Right atrium auricular region (tissue), 2 donors: ENCODE measurements at regions not wholly inside any gene's neighbourhood (a gene's known extent, or its start where the extent isn't known, plus 50 kb on each side); places are given as distances from the start of the nearest gene placed in this dataset.

Source experiments
- DNase-seq: peaks from one replicate; pipeline ENCODE4 v3.0.0-alpha.2; 2019; ENCODE audit warnings: low spot score
- H3K27ac ChIP-seq, 2 donors: fragments of 200-600 bp; sonication (generic); 1 replicate in 1 of 2; 2 replicates in 1 of 2; pipeline ENCODE4 v1.5.1; 2016 to 2019
- H3K27me3 ChIP-seq, 2 donors: fragments of 200-600 bp; sonication (generic); one replicate each; pipeline versions ENCODE4 v1.5.1 to v1.6.0; 2017 to 2019
- H3K36me3 ChIP-seq: fragments of 200-600 bp; sonication (generic); one replicate; pipeline ENCODE4 v1.5.1; 2016
- H3K4me1 ChIP-seq, 2 donors: fragments of 200-600 bp; sonication (generic); one replicate each; pipeline versions ENCODE4 v1.5.1 to v1.6.0; 2017 to 2019
- H3K4me3 ChIP-seq, 2 donors: fragments of 200-600 bp; sonication (generic); 1 replicate in 1 of 2; 2 replicates in 1 of 2; pipeline ENCODE4 v1.5.1; 2017 to 2019; ENCODE audit warnings: mild to moderate bottlenecking in 1 of 2, moderate library complexity in 1 of 2
- H3K9me3 ChIP-seq, 2 donors: fragments of 200-600 bp; sonication (generic); one replicate each; pipeline ENCODE4 v1.5.1; 2019
- CTCF ChIP-seq, 2 donors: fragments of 200-600 bp; sonication (generic); IDR thresholded peaks; one replicate each; pipeline ENCODE4 v1.5.1; 2019; ENCODE audit warnings: antibody characterized with exemption in 2 of 2

- no peak for TF ChIP-seq CTCF (IDR thresholded peaks at IDR 0.05)
- Histone ChIP-seq H3K9me3 (no peaks in the 10 kb centered on the region), H3K27me3 (no peaks in the 10 kb centered on the region), H3K4me1 (peaks cover 0 to 7% of the 10 kb centered on the region in 2 donors), H3K36me3 (no peaks in the 10 kb centered on the region), H3K4me3 (no peak overlapping the region), H3K27ac (no peak overlapping the region)
- no peak for DNase-seq
Observed at GRCh38 chr2:121038891-121039616, 245.9 kb downstream of the TFCP2L1 start.

- no peak for TF ChIP-seq CTCF (IDR thresholded peaks at IDR 0.05)
- no peaks in the 10 kb centered on the region for H3K9me3 ChIP-seq
Observed at GRCh38 chr2:121039679-121040078, 245.3 kb downstream of the TFCP2L1 start.

GRCh38 chr2:121041516-121041915, 243.5 kb downstream of the TFCP2L1 start:
- Histone ChIP-seq H3K4me1 (peaks cover 0 to 7% of the 10 kb centered on the region in 2 donors), H3K36me3 (no peaks in the 10 kb centered on the region), H3K4me3 (no peak overlapping the region), H3K27me3 (no peaks in the 10 kb centered on the region), H3K27ac (no peak overlapping the region), H3K9me3 (no peaks in the 10 kb centered on the region)
- DNase-seq: no peak
- no peak for TF ChIP-seq CTCF (IDR thresholded peaks at IDR 0.05)

More at GRCh38 chr2:121039679-121040078, 245.3 kb downstream of the TFCP2L1 start:
- H3K27ac ChIP-seq: no peak overlapping the region
- peaks cover 0 to 7% of the 10 kb centered on the region in 2 donors for H3K4me1 ChIP-seq
- DNase-seq: no peak
- no peaks in the 10 kb centered on the region for H3K36me3 ChIP-seq
- no peak overlapping the region for H3K4me3 ChIP-seq
- no peaks in the 10 kb centered on the region for H3K27me3 ChIP-seq

GRCh38 chr2:121043061-121043826, 241.8 kb downstream of the TFCP2L1 start:
- H3K36me3 ChIP-seq: no peaks in the 10 kb centered on the region
- no peak overlapping the region for H3K27ac ChIP-seq
- no peak for TF ChIP-seq CTCF (IDR thresholded peaks at IDR 0.05)
- peaks cover 0 to 7% of the 10 kb centered on the region in 2 donors for H3K4me1 ChIP-seq
- H3K27me3 ChIP-seq: no peaks in the 10 kb centered on the region
- DNase-seq: no peak
- H3K4me3 ChIP-seq: no peak overlapping the region
- no peaks in the 10 kb centered on the region for H3K9me3 ChIP-seq

- no peak for DNase-seq
- Histone ChIP-seq H3K36me3 (no peaks in the 10 kb centered on the region), H3K27me3 (no peaks in the 10 kb centered on the region), H3K4me1 (peaks cover 0 to 1% of the 10 kb centered on the region in 2 donors), H3K27ac (no peak overlapping the region), H3K4me3 (no peak overlapping the region), H3K9me3 (no peaks in the 10 kb centered on the region)
- TF ChIP-seq CTCF (IDR thresholded peaks at IDR 0.05): no peak
Observed at GRCh38 chr2:121043827-121044222, 241.2 kb downstream of the TFCP2L1 start.
